C4-2B (cell line): ENCODE measurements at regions not wholly inside any gene's neighbourhood (a gene's known extent, or its start where the extent isn't known, plus 50 kb on each side); places are given as distances from the start of the nearest gene placed in this dataset.

Experiments
- H3K27ac ChIP-seq: fragments of 450-650 bp; 2 replicates; pipeline ENCODE4 v1.5.1; 2017
- ZFX ChIP-seq: fragments of 450-650 bp; IDR thresholded peaks from 2 replicates; pipeline ENCODE4 v1.6.1; 2017
- TF ChIP-seq, protein P1 (sequence below): fragments of 450-650 bp; conservative IDR thresholded peaks from 2 replicates; pipeline ENCODE4 v1.5.1; 2017; ENCODE audit warnings: mild to moderate bottlenecking

DNA sequence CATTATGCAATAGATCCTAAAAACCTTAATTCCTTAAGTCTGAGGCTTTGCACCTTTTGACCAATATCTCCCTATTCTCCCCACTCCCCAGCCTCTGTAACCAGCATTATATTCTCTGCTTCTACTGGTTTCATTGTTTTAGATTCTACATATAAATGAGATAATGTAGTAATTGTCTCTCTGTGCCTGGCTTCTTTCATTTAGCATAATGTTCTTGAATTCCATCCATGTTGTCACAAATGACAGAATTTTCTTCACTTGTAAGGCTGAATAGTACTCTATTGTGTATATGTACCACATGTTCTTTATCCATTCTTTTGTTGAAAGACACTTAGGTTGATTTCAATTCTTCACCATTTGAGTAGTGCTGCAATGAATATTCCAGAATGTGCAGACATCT is 66.0 kb downstream of the MAGEC1 start:
- no peak for TF ChIP-seq ZFX
- TF ChIP-seq, protein P1, sequence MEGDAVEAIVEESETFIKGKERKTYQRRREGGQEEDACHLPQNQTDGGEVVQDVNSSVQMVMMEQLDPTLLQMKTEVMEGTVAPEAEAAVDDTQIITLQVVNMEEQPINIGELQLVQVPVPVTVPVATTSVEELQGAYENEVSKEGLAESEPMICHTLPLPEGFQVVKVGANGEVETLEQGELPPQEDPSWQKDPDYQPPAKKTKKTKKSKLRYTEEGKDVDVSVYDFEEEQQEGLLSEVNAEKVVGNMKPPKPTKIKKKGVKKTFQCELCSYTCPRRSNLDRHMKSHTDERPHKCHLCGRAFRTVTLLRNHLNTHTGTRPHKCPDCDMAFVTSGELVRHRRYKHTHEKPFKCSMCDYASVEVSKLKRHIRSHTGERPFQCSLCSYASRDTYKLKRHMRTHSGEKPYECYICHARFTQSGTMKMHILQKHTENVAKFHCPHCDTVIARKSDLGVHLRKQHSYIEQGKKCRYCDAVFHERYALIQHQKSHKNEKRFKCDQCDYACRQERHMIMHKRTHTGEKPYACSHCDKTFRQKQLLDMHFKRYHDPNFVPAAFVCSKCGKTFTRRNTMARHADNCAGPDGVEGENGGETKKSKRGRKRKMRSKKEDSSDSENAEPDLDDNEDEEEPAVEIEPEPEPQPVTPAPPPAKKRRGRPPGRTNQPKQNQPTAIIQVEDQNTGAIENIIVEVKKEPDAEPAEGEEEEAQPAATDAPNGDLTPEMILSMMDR: no peak
- no peak overlapping the region for H3K27ac ChIP-seq

- TF ChIP-seq, protein P1: no peak
- TF ChIP-seq ZFX: no peak
- H3K27ac ChIP-seq: no peak overlapping the region
These were observed 56.9 kb downstream of the MAGEC1 start for GRCh38 chrX:141960578-141960977.
